ENCODE measurements at regions not wholly inside any gene's neighbourhood (a gene's known extent, or its start where the extent isn't known, plus 50 kb on each side); places are given as distances from the start of the nearest gene placed in this dataset.
"Not testable (repeated sequence)": the region's sequence is repeated elsewhere in the genome, so short reads cannot be mapped to it uniquely, and the experiment has no call there.

- no peaks in the 10 kb centered on the region for H3K9me3 ChIP-seq (ENCODE audit: control insufficient read depth, insufficient read depth, low read length)
- TF ChIP-seq CTCF (IDR thresholded peaks at IDR 0.05; ENCODE audit: low read depth, low read length) = peak; percentile 58
- H3K27me3 ChIP-seq (ENCODE audit: control insufficient read depth, insufficient read depth, low read length) = no peaks in the 10 kb centered on the region
- CTCF ChIA-PET = interaction anchor here (0.6 to 3.1 kb wide), 25 partner anchors 8 to 785 kb away, joined by 3 to 29 read pairs (median 4); no protein-coding TSS in a partner anchor
- POLR2A ChIA-PET = no interaction called here
- DNase-seq (ENCODE audit: low read depth, low spot score) = no peak
- H3K4me3 ChIP-seq (ENCODE audit: low read depth, low read length) = no peak overlapping the region
- no peak overlapping the region for H3K27ac ChIP-seq (ENCODE audit: low read depth, low read length)
Measured at GRCh38 chr7:124101173-124101768, 68.4 kb upstream of the TMEM229A start.

GRCh38 chr7:124100190-124100589 lies 67.3 kb upstream of the TMEM229A start:
- Histone ChIP-seq H3K27ac (ENCODE audit: low read depth, low read length) (no peak overlapping the region), H3K9me3 (ENCODE audit: control insufficient read depth, insufficient read depth, low read length) (no peaks in the 10 kb centered on the region), H3K4me3 (ENCODE audit: low read depth, low read length) (no peak overlapping the region), H3K27me3 (ENCODE audit: control insufficient read depth, insufficient read depth, low read length) (no peaks in the 10 kb centered on the region)
- ChIA-PET POLR2A (no interaction called here), CTCF (interaction anchor here (0.6 to 3.1 kb wide), 13 partner anchors 12 to 786 kb away, joined by 3 to 29 read pairs (median 8); no protein-coding TSS in a partner anchor)
- no peak for TF ChIP-seq CTCF (IDR thresholded peaks at IDR 0.05; ENCODE audit: low read depth, low read length)
- DNase-seq (ENCODE audit: low read depth, low spot score) = no peak

- H3K27me3 ChIP-seq (ENCODE audit: control insufficient read depth, insufficient read depth, low read length); POLR2A ChIA-PET; H3K9me3 ChIP-seq (ENCODE audit: control insufficient read depth, insufficient read depth, low read length); H3K4me3 ChIP-seq (ENCODE audit: low read depth, low read length); DNase-seq (ENCODE audit: low read depth, low spot score); H3K27ac ChIP-seq (ENCODE audit: low read depth, low read length): not testable (repeated sequence)
- CTCF ChIA-PET = interaction anchor here (1.5 to 3.1 kb wide), 5 partner anchors 28 to 756 kb away, joined by 4 to 29 read pairs (median 17); no protein-coding TSS in a partner anchor
Measured at GRCh38 chr7:124099585-124099984, 66.7 kb upstream of the TMEM229A start.

- H3K4me3 ChIP-seq (ENCODE audit: low read depth, low read length) = no peak overlapping the region
- no peak for TF ChIP-seq CTCF (IDR thresholded peaks at IDR 0.05; ENCODE audit: low read depth, low read length)
- DNase-seq (ENCODE audit: low read depth, low spot score) = no peak
- ChIA-PET CTCF (no interaction called here), POLR2A (no interaction called here)
- no peak overlapping the region for H3K27ac ChIP-seq (ENCODE audit: low read depth, low read length)
- H3K27me3 ChIP-seq (ENCODE audit: control insufficient read depth, insufficient read depth, low read length) = no peaks in the 10 kb centered on the region
- no peaks in the 10 kb centered on the region for H3K9me3 ChIP-seq (ENCODE audit: control insufficient read depth, insufficient read depth, low read length)
Measured at GRCh38 chr7:124089621-124090020, 56.8 kb upstream of the TMEM229A start.

DNA sequence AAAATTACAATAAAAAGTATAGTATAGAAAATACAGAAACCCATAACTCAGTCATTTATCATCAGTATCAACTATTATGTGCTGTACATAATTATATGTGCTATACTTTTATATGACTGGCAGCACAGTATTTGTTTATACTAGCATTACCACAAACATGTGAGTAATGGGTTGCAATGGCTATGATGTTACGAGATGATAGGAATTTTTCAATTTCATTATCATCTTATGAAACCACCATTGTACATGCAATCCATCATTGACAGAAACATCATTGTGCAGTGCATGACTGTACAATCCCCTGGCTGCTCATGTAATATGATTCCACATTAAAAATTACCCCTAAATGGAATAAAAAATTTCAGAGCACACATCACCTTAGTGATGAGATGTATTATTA lies 55.7 kb upstream of the TMEM229A start:
- Histone ChIP-seq H3K27me3 (ENCODE audit: control insufficient read depth, insufficient read depth, low read length) (peaks cover 2% of the 10 kb centered on the region), H3K9me3 (ENCODE audit: control insufficient read depth, insufficient read depth, low read length) (no peaks in the 10 kb centered on the region), H3K27ac (ENCODE audit: low read depth, low read length) (no peak overlapping the region), H3K4me3 (ENCODE audit: low read depth, low read length) (no peak overlapping the region)
- CTCF ChIA-PET = interaction anchor here (1.2 kb wide), 1 partner anchor 13 kb away, joined by 8 read pairs; no protein-coding TSS in a partner anchor
- POLR2A ChIA-PET = no interaction called here
- no peak for DNase-seq (ENCODE audit: low read depth, low spot score)
- TF ChIP-seq CTCF (IDR thresholded peaks at IDR 0.05; ENCODE audit: low read depth, low read length) = no peak

All from AG04450 (cell line).